GM23248 (cell line): ENCODE measurements at regions not wholly inside any gene's neighbourhood (a gene's known extent, or its start where the extent isn't known, plus 50 kb on each side); places are given as distances from the start of the nearest gene placed in this dataset.

ENCODE experiments used
- EZH2 ChIP-seq: fragments of 200-600 bp; sonication (generic); IDR thresholded peaks from 2 replicates; pipeline ENCODE4 v1.6.1; 2018; ENCODE audit warnings: antibody characterized with exemption, mild to moderate bottlenecking; ENCODE audit not compliant: insufficient read depth, poor library complexity, severe bottlenecking
- EZH2phosphoT487 ChIP-seq: fragments of 200-600 bp; sonication (generic); IDR thresholded peaks from 2 replicates; pipeline ENCODE4 v1.6.1; 2018; ENCODE audit warnings: antibody characterized with exemption, moderate library complexity, mild to moderate bottlenecking, low read depth; ENCODE audit not compliant: insufficient read depth

DNA sequence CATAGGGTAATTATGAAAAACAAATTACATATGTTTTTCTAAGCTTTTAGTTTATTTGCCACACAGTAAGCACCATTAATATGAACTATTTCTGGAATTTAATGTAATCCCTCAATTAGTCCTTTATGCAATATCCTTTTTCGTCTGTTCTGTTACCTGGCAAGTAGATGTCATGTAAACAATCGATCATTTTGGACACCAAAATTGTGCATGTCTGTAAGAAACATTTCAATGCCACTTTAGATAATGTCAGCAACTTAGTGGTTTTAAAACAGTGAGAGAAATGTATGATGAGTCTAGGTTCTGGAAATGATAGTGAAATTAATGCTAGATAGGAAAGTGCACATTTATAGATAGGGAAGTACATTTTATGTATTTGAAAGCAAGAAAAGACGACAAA, 986.6 kb downstream of the ZPLD1 start:
- TF ChIP-seq EZH2, result no peak
- TF ChIP-seq EZH2phosphoT487, result no peak
